T-helper 1 cell treated with Interleukin-12 subunit alpha and Interleukin-12 subunit beta and Interleukin-4 antibody, amounts not matched to agents 30 ng/mL and 1 ng/mL, for 36 hours (primary cell): ENCODE measurements at regions not wholly inside any gene's neighbourhood (a gene's known extent, or its start where the extent isn't known, plus 50 kb on each side); places are given as distances from the start of the nearest gene placed in this dataset.
"Not testable (repeated sequence)": the region's sequence is repeated elsewhere in the genome, so short reads cannot be mapped to it uniquely, and the experiment has no call there.

Experiments used
- intact Hi-C: fragments of 100-400 bp; cut with micrococcal nuclease; formaldehyde crosslinking; loops from one replicate; pipeline ENCODE4 v1.15.1; 2024

DNA sequence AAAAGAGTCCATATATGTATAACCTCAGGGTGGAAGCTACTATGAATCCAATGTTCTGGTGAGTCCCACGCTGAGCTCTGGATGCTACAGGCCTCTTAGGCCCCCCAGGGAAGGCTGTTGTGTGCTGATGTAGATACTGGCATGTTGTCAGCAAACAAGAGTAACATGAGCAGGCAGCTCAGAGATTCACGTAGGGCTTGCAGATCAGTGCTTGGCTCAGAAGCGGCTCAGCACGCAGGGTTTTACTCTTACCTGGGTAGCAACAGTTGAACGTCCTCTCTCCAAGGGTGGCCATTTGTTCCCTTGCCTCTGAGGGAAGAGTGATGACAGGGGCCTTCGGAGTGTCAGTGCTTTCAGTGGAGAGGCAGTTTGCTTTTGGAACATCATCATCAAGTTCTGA lies 93.4 kb downstream of the ZFP64 start:
- intact Hi-C loops = no loop called here

DNA sequence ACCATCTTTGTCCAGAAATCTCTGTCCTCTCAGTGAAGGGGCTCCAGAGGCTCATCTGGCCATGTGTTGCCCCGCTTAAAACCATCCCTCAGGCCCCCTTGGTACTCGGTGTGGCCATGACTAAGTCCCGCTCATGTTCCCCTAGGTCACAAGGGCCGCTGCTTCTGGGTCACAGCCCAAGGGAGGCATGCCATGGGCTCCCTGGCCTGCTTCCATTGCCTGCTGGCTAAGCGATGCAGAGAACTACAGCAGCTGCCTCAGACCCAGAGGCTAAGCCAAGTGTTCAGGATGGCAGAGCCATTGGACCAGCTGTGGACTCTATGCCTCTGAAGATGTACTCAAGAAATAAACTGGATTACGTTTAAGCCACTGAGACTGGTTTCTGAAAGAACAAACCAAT lies 95.5 kb downstream of the ZFP64 start:
- intact Hi-C loops = no loop called here

GRCh38 chr20:52094693-52095092 lies 96.9 kb downstream of the ZFP64 start:
- intact Hi-C loops = no loop called here

- intact Hi-C loops = no loop called here
These were observed 98.0 kb downstream of the ZFP64 start for GRCh38 chr20:52093575-52093974.

GRCh38 chr20:52090035-52090434 lies 101.5 kb downstream of the ZFP64 start:
- intact Hi-C loops = no loop called here

DNA sequence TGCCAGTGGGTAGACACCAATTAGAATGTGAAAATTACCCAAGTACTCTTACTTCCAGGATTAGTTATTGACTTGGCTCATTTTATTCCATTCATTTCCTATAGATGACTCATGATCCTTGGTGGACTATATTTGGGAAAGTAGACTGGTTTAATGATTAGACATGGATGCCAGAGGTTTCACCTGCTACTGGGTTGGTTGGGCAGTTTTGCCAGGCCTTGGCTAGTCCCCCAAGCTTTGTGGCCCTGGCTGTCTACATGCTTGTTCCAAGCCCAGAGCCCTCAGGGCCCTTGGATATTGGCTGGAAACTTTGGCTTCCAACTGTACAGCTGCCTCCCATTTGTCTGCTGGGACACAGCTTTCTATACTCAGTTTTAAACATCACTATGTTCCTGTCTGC lies 104.1 kb downstream of the ZFP64 start:
- intact Hi-C loops = no loop called here

GRCh38 chr20:52086878-52087277 lies 104.7 kb downstream of the ZFP64 start:
- intact Hi-C loops = no loop called here

GRCh38 chr20:52084727-52085126 lies 106.9 kb downstream of the ZFP64 start:
- intact Hi-C loops = loop anchor here (5.0 kb wide), 1 partner anchor 862 kb away; no protein-coding TSS in a partner anchor

- intact Hi-C loops = loop anchor here (1.0 to 5.0 kb wide), 7 partner anchors 51 to 1096 kb away; no protein-coding TSS in a partner anchor
These were observed 107.8 kb downstream of the ZFP64 start for GRCh38 chr20:52083627-52084232.

GRCh38 chr20:52082612-52083011 lies 109.0 kb downstream of the ZFP64 start:
- intact Hi-C loops = loop anchor here (1.0 to 5.0 kb wide), 7 partner anchors 50 to 1095 kb away; no protein-coding TSS in a partner anchor

- intact Hi-C loops = loop anchor here (2.0 to 5.0 kb wide), 2 partner anchors 49 to 859 kb away; no protein-coding TSS in a partner anchor
These were observed 109.8 kb downstream of the ZFP64 start for GRCh38 chr20:52081791-52082190.

- intact Hi-C loops = loop anchor here (5.0 kb wide), 1 partner anchor 859 kb away; no protein-coding TSS in a partner anchor
These were observed 110.5 kb downstream of the ZFP64 start for GRCh38 chr20:52081066-52081465.

- intact Hi-C loops = no loop called here
These were observed 113.3 kb downstream of the ZFP64 start for GRCh38 chr20:52078289-52078688.

DNA sequence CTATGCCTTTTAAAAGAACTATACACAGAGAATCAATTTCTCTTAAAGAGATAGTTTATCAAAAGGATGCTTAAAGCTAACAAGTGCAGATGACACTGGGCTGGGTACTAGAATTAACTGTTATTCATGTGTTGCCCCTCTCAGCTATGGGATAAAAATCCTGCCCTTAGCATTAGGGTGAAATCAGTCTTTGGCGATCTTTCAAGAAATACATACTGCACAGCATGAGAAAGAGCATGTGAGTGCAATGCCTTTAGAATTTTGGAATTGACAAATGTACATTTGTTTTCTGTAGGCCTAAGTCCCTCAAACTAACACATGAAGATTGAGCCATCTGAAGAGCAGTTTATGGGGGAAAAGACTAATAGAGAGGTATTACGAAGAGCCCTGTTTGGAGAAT lies 115.4 kb downstream of the ZFP64 start:
- intact Hi-C loops = no loop called here

DNA sequence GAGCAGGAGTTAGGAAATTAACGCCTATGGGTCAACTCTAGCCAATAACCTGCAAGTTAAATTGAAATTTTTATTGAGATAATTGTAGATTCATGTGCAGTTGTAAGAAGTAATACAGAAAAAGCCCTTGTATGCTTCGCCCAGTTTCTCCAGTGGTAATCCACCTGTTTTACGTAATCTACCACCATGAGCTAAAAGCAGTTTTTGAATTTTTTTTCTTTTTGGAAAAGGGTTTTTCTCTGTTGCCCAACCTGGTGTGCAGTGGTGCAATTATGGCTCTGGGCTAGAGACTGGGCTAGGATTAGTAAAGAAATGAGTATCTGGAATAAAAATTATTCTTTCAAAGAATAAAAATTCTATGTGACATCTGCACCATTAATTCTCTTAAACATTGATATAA lies 116.2 kb downstream of the ZFP64 start:
- intact Hi-C loops = no loop called here

DNA sequence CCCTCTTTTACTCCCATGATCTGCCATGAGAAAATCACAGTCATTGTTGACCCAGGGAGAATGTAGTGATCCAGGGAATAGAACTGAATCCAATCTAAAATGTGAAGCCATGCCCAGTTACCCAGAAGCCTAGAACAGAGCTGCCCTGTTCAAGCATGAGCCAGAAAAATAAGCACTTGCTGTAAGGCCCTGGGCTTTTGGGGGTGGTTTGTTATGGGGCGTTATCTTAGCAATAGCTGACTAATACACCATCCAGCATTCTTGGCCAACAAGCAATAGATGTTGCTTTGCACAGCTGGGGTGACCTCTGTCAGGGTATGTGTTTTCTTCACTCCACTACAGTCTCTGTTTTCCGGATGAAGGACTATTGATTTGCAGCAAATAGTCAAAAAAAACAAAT lies 120.4 kb downstream of the ZFP64 start:
- intact Hi-C loops = no loop called here

- intact Hi-C loops = no loop called here
These were observed 126.6 kb downstream of the ZFP64 start for GRCh38 chr20:52064931-52065330.

GRCh38 chr20:52062452-52063209 lies 128.9 kb downstream of the ZFP64 start:
- intact Hi-C loops = no loop called here

- intact Hi-C loops = no loop called here
These were observed 130.5 kb downstream of the ZFP64 start for GRCh38 chr20:52060794-52061714.

- intact Hi-C loops = not testable (repeated sequence)
These were observed 134.4 kb downstream of the ZFP64 start for GRCh38 chr20:52057133-52057532.

- intact Hi-C loops = no loop called here
These were observed 135.1 kb downstream of the ZFP64 start for GRCh38 chr20:52056203-52057062.
